GM19468 (cell line): ENCODE measurements at regions not wholly inside any gene's neighbourhood (a gene's known extent, or its start where the extent isn't known, plus 50 kb on each side); places are given as distances from the start of the nearest gene placed in this dataset.
"Not testable (repeated sequence)": the region's sequence is repeated elsewhere in the genome, so short reads cannot be mapped to it uniquely, and the experiment has no call there.

ENCODE experiments used
- ATAC-seq: cut with Tn5 transposase; IDR thresholded peaks from one replicate; pipeline ENCODE4 v1.9.1; 2021; ENCODE audit warnings: mild to moderate bottlenecking, moderate library complexity, moderate number of reproducible peaks; ENCODE audit not compliant: unreplicated experiment; ENCODE audit errors: extremely low read depth

DNA sequence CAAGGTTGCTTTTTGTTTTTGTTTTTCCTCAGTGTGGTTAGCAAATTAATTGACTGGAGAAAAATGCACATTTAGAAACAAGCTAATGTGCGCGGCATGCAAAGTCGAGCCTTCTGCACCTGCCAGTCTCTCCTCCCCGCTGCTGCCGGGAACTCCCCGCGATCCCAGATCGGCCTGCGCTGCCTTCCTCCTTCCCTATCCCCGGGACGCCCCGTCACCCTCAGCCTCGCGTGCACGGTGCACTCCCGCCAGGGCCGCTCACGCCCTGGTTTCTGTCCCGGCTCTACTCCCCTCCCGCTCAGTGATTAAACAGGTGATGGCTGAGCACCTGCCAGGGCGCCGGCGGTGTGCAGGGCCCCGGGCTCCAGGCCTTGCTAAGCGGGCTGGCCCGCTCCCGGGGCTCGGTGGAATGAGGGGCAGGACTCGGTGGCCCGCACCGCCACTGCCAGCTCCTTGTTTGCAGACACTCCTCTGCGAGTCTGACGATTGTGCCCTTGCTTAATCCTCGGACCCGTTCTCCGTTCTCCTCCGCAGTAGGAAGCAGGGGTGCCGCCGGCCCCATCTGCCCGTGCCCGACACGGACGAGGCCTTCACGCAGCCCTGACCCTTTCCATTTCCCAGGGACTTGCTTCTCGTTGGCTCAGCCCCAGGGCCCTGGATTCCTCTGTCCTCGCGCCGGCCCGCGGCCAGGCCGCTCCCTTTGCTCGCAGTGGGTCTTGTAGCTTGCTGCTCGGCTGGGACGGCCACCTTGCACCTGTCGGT, 143.4 kb downstream of the TRIML1 start:
- ATAC-seq: no peak

DNA sequence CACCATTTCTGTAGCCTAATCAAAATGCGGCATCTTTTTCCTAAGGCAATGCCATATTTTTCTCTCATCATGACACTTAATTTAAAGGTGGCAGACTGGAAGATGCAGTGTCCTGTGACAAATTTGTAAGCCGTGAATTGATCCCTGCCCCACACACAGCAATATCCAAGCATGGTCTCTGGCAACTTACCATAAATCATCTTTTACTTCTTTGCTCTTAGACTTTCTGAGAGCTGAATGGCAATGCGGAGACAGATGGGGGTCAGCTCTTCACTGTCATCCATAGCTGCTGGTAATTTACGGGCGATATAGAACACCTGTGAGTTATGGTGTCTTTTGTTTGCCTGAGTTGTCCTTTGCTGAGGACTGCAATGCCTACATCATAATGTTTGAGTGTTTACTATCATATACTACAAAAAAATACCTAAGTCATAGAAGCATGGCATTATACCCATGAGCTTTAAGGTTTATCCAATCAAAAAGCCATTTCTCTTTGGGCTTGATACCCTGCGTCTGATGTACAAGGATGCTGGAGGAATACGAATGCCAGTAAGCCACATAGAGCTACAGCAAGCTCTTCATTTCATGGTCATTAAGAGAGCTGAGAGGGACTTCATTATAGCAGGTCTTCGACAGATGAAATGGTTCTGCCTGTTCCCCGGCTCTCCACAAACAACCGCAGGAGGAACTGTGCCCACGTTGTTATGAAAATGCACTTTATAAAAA, 148.1 kb downstream of the TRIML1 start:
- no peak for ATAC-seq

- no peak for ATAC-seq
These were observed 150.4 kb downstream of the TRIML1 start for GRCh38 chr4:188289531-188290125.

DNA sequence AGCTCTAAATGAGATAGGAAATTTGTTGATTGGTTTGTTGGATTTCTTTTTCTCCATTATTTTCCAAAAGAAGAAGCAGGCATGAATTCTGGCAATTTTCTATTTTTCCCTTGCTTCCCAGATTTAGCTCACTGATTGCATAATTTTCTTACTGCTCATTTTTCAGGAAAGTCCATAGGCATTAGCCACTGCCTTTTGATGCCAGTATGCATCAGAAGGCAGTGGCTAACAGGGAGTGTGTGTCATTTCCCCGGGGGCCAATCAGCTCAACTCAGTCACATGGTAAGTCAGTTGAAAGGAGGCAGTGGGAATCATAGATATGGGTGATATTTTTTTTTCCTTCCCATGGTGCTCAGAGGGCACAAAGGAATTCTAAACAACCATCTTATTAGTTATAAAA, 156.7 kb downstream of the TRIML1 start:
- no peak for ATAC-seq

DNA sequence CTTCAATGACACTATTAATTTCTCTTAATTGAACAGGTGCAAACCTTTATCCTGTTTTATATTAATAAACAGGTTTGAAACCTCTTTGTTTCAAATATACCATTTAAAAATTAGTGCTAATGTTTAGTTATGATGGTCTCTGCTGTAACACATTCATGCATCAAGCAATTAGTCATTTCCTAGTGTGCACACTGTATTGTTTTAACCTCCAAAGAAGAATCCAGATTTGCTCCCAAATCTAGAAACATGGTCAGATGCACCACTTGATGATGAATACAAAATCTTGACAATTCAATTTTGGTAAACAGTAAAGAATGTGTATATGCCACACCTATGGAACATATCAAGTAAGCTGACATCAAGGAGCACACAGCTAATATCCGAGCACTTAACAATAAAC, 157.1 kb downstream of the TRIML1 start:
- ATAC-seq: no peak

- ATAC-seq: no peak
These were observed 158.6 kb downstream of the TRIML1 start for GRCh38 chr4:188297873-188298272.

DNA sequence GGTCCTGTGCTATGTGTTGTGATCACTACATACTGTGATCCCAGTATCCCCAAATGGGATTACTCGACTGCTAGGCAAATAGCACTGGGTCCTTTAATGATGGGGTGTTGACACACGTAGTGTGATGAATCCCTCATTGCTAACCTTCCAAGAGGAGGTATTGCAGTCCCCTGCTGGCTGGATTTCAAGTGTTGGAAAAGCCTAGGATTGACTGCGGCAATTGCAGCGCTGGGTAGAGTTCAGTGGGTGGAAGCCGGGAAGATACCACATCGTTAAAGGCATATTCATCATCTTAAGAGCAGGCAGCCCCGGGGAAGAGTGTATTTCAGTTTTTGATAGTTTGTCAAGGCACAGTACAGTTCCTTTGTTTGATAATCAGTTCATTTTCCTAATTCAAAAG, 159.9 kb downstream of the TRIML1 start:
- ATAC-seq: no peak

- no peak for ATAC-seq
These were observed 161.1 kb downstream of the TRIML1 start for GRCh38 chr4:188300385-188300784.

DNA sequence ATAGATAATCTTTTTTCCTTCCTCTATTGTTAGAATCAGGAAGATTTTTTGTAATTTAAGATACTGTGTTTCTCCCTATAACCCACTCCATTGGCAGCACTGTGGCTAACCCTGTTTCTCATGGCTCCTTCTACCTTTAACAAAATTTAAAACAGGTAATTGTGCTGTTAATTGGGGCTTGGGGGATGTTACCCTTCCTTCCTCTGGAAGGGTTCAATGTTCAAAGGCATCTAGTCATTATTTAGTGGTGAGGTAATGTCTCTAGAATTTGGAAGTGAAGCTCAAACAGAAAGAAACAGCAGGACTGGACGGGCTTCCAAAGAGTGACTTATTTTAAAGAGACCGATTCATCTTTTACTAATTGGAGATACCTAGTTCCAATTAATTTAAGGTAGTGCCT, 166.4 kb downstream of the TRIML1 start:
- ATAC-seq: no peak

GRCh38 chr4:188307591-188307990, 168.3 kb downstream of the TRIML1 start:
- ATAC-seq: no peak

DNA sequence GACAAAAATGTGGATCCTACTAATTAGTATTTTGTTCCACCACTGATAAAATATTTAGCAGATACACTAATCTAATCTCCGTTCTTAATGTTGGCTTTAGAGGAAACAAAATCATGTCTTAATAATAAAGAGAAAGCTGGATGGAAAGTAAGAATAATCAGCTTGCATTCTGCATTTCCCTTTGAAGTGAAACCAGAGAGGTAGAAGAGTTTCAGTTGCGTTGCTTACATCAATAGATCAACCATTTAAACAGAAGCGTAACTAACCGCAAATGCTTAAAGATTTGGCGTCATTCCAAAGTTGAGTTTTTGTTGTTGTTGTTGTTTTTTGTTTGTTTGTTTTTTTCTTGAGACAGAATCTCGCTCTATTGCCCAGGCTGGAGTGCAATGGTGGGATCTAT, 168.9 kb downstream of the TRIML1 start:
- ATAC-seq: no peak

GRCh38 chr4:188316391-188316790, 177.2 kb downstream of the TRIML1 start:
- no peak for ATAC-seq

GRCh38 chr4:188328966-188329365, 189.7 kb downstream of the TRIML1 start:
- no peak for ATAC-seq

GRCh38 chr4:188329521-188329920, 190.3 kb downstream of the TRIML1 start:
- ATAC-seq: no peak

DNA sequence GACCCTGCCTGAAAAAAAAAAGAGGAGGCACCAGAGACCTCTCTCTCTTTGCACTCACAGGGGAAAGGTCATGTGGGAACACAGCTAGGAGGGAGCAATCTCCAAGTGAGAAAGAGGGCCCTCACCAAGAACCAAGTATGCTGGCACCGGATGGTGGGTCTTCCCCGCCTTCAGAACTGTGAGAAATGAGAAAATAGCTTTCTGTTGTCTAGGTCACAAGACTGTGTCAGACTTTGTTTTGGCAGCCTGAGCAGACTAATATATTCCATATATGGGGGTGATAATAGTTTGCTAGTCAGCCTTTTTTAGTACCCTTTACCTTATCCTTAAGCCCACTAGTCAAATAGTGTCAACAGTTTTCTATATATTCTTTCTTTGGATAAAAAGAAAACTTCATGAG, 193.0 kb downstream of the TRIML1 start:
- no peak for ATAC-seq

DNA sequence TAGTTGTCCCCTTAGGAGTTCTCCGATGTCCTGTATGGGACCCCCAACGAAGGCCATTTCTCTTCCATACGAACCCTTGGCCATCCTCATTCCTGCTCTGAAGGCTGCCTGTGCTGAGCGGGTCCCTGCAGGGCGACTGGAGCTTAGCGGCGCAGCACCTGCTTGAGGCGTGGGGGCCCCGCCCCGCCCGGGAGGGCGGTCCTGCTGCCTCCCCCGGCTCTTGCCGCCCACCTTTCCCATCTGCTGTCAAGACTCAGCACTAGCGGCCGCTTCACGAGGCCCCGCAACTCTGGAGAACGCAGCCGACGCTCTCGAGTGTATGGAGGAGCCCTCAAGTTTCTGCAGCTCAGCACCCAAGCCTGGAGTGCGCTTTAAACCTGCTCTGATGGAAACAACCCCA, 197.7 kb downstream of the TRIML1 start:
- ATAC-seq: no peak

DNA sequence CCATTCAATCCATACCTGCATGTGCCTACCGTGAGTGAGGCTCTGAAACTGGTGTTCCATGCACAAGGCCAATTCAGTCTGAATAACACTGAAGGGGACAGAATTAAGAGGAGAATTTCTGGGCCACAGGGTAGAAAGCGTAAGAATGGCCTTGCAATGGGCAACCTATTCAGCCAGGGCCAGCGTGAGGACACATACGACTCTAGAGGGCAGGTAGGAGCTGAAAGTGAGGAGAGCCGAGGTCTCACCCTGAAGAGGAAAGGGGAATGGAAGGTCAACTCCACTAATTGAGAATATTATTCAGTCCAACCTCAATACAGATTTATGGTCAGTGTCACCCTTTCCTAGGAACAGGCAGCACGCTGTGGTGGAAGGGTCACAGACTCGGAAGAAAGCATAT, 202.2 kb downstream of the TRIML1 start:
- ATAC-seq: no peak

- no peak for ATAC-seq
These were observed 207.0 kb downstream of the TRIML1 start for GRCh38 chr4:188346171-188346809.

- ATAC-seq: no peak
These were observed 208.1 kb downstream of the TRIML1 start for GRCh38 chr4:188347339-188347738.

DNA sequence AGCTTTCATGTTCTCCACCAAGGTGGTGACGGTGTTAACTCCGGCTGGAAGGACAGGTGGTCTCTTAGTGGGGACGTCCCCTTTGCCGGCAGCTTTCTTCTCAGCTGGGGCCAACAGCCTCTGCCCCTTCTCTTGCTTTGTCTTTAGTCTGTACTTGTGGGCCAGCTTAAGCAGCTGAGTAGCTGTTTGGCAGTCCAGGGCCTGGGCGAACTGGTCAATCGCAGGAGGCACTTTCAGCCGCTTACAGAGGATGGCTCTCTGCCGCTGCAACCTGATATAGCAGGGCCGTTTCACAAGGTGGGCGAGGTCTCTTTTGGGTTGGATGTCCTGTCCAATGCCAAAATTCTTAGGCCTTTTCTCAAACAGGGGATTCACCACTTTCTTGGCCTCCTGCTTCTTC, 210.3 kb downstream of the TRIML1 start:
- not testable (repeated sequence) for ATAC-seq

GRCh38 chr4:188363196-188363595, 224.0 kb downstream of the TRIML1 start:
- no peak for ATAC-seq
